IMR-90 (cell line): ENCODE measurements at regions not wholly inside any gene's neighbourhood (a gene's known extent, or its start where the extent isn't known, plus 50 kb on each side); places are given as distances from the start of the nearest gene placed in this dataset.

Experiments used
- ATAC-seq: fragments of 200-7000 bp; cut with Tn5 transposase; 2 replicates; pipeline ENCODE4 v1.9.1; 2020; ENCODE audit warnings: low read depth, mild to moderate bottlenecking, moderate library complexity
- BruUV-seq: library from RNA; stranded (reverse); fragments of 400-500 nt; replicated peaks from 2 replicates; lab custom pipeline; 2021; lab: Mats Ljungman, UMichigan
- CTCF ChIA-PET: fragments of 300-600 bp; formaldehyde crosslinking; extraction: SDS; loops from one replicate; lab custom pipeline; 2021; ENCODE audit warnings: antibody characterized with exemption; lab: Yijun Ruan, JAX
- POLR2A ChIA-PET: fragments of 300-600 bp; sonication (Branson Sonifier 250); formaldehyde crosslinking; loops from one replicate; lab custom pipeline; 2022; ENCODE audit warnings: antibody characterized with exemption; ENCODE audit not compliant: unreplicated experiment; lab: Charles Lee
- DNase-seq: peaks from one replicate; pipeline ENCODE4 v3.0.0; 2013
- H2AFZ ChIP-seq: replicated peaks from 2 replicates; pipeline ENCODE3; 2013; ENCODE audit warnings: low read length, mild to moderate bottlenecking; ENCODE audit not compliant: poor library complexity
- H2AK5ac ChIP-seq: 2 replicates; pipeline ENCODE4 v1.6.1; 2013; ENCODE audit warnings: low read depth, low read length, inconsistent platforms
- H2AK9ac ChIP-seq: replicated peaks from 2 replicates; pipeline ENCODE3; 2013; ENCODE audit warnings: mild to moderate bottlenecking, low read depth, low read length, moderate library complexity; ENCODE audit not compliant: poor library complexity
- H2BK120ac ChIP-seq: 2 replicates; pipeline ENCODE4 v1.6.1; 2013; ENCODE audit warnings: low read depth, low read length, inconsistent platforms
- H2BK15ac ChIP-seq: 3 replicates; pipeline ENCODE4 v1.6.1; 2013; ENCODE audit warnings: low read depth, low read length, inconsistent platforms
- H2BK20ac ChIP-seq: 2 replicates; pipeline ENCODE4 v1.6.1; 2013; ENCODE audit warnings: low read depth, mild to moderate bottlenecking, inconsistent platforms, low read length, moderate library complexity
- H2BK5ac ChIP-seq: 2 replicates; pipeline ENCODE4 v1.6.1; 2013; ENCODE audit warnings: mild to moderate bottlenecking, low read depth, low read length, inconsistent platforms; ENCODE audit not compliant: poor library complexity, severe bottlenecking
- H3K14ac ChIP-seq: replicated peaks from 2 replicates; pipeline ENCODE4 v1.6.1; 2013; ENCODE audit warnings: low read depth, low read length, inconsistent platforms
- H3K18ac ChIP-seq: 2 replicates; pipeline ENCODE4 v1.6.1; 2013; ENCODE audit warnings: low read depth, low read length, control low read depth
- H3K23ac ChIP-seq: 2 replicates; pipeline ENCODE4 v1.6.1; 2013; ENCODE audit warnings: low read depth, low read length, inconsistent platforms
- H3K27ac ChIP-seq: 2 replicates; pipeline ENCODE4 v1.5.1; 2013; ENCODE audit warnings: mild to moderate bottlenecking, control low read depth, low read length; ENCODE audit not compliant: insufficient read depth
- H3K27me3 ChIP-seq: 2 replicates; pipeline ENCODE4 v1.6.1; 2013; ENCODE audit warnings: low read length; ENCODE audit not compliant: control insufficient read depth, insufficient read depth
- H3K36me3 ChIP-seq: 2 replicates; pipeline ENCODE4 v1.6.1; 2013; ENCODE audit warnings: low read length, mixed read lengths; ENCODE audit not compliant: control insufficient read depth, insufficient read depth
- H3K4ac ChIP-seq: 2 replicates; pipeline ENCODE4 v1.6.1; 2013; ENCODE audit warnings: low read depth, low read length, inconsistent platforms
- H3K4me1 ChIP-seq: 2 replicates; pipeline ENCODE4 v1.6.1; 2013; ENCODE audit warnings: low read length, mixed read lengths; ENCODE audit not compliant: control insufficient read depth, insufficient read depth
- H3K4me2 ChIP-seq: 2 replicates; pipeline ENCODE4 v1.6.1; 2013; ENCODE audit warnings: low read depth, mild to moderate bottlenecking, control low read depth, low read length, moderate library complexity
- H3K4me3 ChIP-seq: 2 replicates; pipeline ENCODE4 v1.5.1; 2013; ENCODE audit warnings: low read depth, mild to moderate bottlenecking, control low read depth, low read length, moderate library complexity; ENCODE audit not compliant: insufficient read depth
- H3K56ac ChIP-seq: 2 replicates; pipeline ENCODE4 v1.6.1; 2013; ENCODE audit warnings: low read length, inconsistent platforms; ENCODE audit not compliant: insufficient read depth; ENCODE audit errors: extremely low read depth
- H3K79me1 ChIP-seq, 2 experiments: 2 replicates each; pipeline ENCODE4 v1.6.1; 2013; ENCODE audit warnings: low read length in 2 of 2, inconsistent platforms in 1 of 2, low read depth in 1 of 2
- H3K9ac ChIP-seq: 2 replicates; pipeline ENCODE4 v1.6.1; 2013; ENCODE audit warnings: low read depth, low read length, control low read depth
- H3K9me1 ChIP-seq: 2 replicates; pipeline ENCODE4 v1.6.1; 2013; ENCODE audit warnings: low read length, inconsistent platforms; ENCODE audit not compliant: insufficient read depth
- H3K9me3 ChIP-seq: 2 replicates; pipeline ENCODE4 v1.6.1; 2013; ENCODE audit warnings: low read length; ENCODE audit not compliant: control insufficient read depth, insufficient read depth
- H4K20me1 ChIP-seq: 2 replicates; pipeline ENCODE4 v1.6.1; 2013; ENCODE audit warnings: low read length, inconsistent platforms; ENCODE audit not compliant: insufficient read depth
- H4K5ac ChIP-seq: 2 replicates; pipeline ENCODE4 v1.6.1; 2013; ENCODE audit warnings: mild to moderate bottlenecking, low read depth, low read length, control low read depth
- H4K8ac ChIP-seq, 2 experiments: 2 replicates each; pipeline ENCODE4 v1.6.1; 2013; ENCODE audit warnings: low read depth in 2 of 2, low read length in 2 of 2, control low read depth in 1 of 2, inconsistent platforms in 1 of 2
- H4K91ac ChIP-seq: 2 replicates; pipeline ENCODE4 v1.6.1; 2013; ENCODE audit warnings: low read depth, low read length, inconsistent platforms; ENCODE audit not compliant: insufficient read depth
- BHLHE40 ChIP-seq: fragments of 150-350 bp; IDR thresholded peaks from 2 replicates; pipeline ENCODE4 v1.6.1; 2016; ENCODE audit warnings: mild to moderate bottlenecking, low read depth, low read length
- CEBPB ChIP-seq: IDR thresholded peaks from 2 replicates; pipeline ENCODE4 v1.6.1; 2012; ENCODE audit warnings: low read depth, low read length, improper control_type of control experiment
- CHD1 ChIP-seq: IDR thresholded peaks from 2 replicates; pipeline ENCODE4 v1.6.1; 2012; ENCODE audit warnings: low read depth, low read length, improper control_type of control experiment
- FOS ChIP-seq: fragments of 150-350 bp; IDR thresholded peaks from 2 replicates; pipeline ENCODE4 v1.6.1; 2016; ENCODE audit warnings: low read depth, low read length
- MAFK ChIP-seq: IDR thresholded peaks from 2 replicates; pipeline ENCODE4 v1.6.1; 2012; ENCODE audit warnings: low read depth, low read length, improper control_type of control experiment
- MAZ ChIP-seq: IDR thresholded peaks from 2 replicates; pipeline ENCODE4 v1.6.1; 2012; ENCODE audit warnings: low read depth, mild to moderate bottlenecking, low read length, improper control_type of control experiment, moderate library complexity, borderline replicate concordance
- NFE2L2 ChIP-seq: fragments of 150-350 bp; IDR thresholded peaks from 2 replicates; pipeline ENCODE4 v1.6.1; 2016; ENCODE audit warnings: low read depth, mild to moderate bottlenecking, low read length
- POLR2A ChIP-seq: IDR thresholded peaks from 2 replicates; pipeline ENCODE4 v1.6.1; 2012; ENCODE audit warnings: mild to moderate bottlenecking, low read depth, low read length
- RCOR1 ChIP-seq: IDR thresholded peaks from 2 replicates; pipeline ENCODE4 v1.6.1; 2012; ENCODE audit warnings: mild to moderate bottlenecking, low read length, improper control_type of control experiment; ENCODE audit not compliant: insufficient replicate concordance
- RFX5 ChIP-seq: IDR thresholded peaks from 2 replicates; pipeline ENCODE4 v1.8.0; 2012; ENCODE audit warnings: low read depth, mild to moderate bottlenecking, low read length, moderate library complexity
- WGBS, 2 experiments: methylation state at CpG; one replicate each; pipeline versions ENCODE4 v1.1.5 to v1.1.7; 2013; ENCODE audit warnings: missing lambda C conversion rate in 2 of 2; ENCODE audit not compliant: insufficient read length in 1 of 2; ENCODE audit errors: extremely low coverage in 2 of 2; 5-methylcytosine and 5-hydroxymethylcytosine counted together
- dilution Hi-C: fragments of 300-500 bp; cut with HindIII; formaldehyde crosslinking; loops from one replicate; pipeline ENCODE4 v1.14.3; 2018; ENCODE audit warnings: low sequenced_read_pairs; ENCODE audit not compliant: unreplicated experiment
- in situ Hi-C: fragments of 300-500 bp; cut with MboI; formaldehyde crosslinking; loops from 3 replicates; pipeline ENCODE4 v1.14.3; 2019; ENCODE audit warnings: low sequenced_read_pairs, inconsistent platforms, mixed read lengths
- intact Hi-C: fragments of 100-400 bp; cut with micrococcal nuclease; formaldehyde crosslinking; loops from 2 replicates; pipeline ENCODE4 v1.10.0; 2022
- TF ChIP-seq, protein P1 (sequence below): conservative IDR thresholded peaks from 2 replicates; pipeline ENCODE4 v1.5.1; 2012; ENCODE audit warnings: mild to moderate bottlenecking, low read depth, low read length, improper control_type of control experiment
- TF ChIP-seq, protein P2 (sequence below): fragments of 150-350 bp; IDR thresholded peaks from 2 replicates; pipeline ENCODE4 v1.6.1; 2017; ENCODE audit warnings: mild to moderate bottlenecking, antibody characterized with exemption, low read length, low read depth
- TF ChIP-seq, protein P3 (sequence below): fragments of 150-350 bp; IDR thresholded peaks from 2 replicates; pipeline ENCODE4 v1.6.1; 2016; ENCODE audit warnings: low read depth, mild to moderate bottlenecking, low read length, moderate library complexity, borderline replicate concordance

DNA sequence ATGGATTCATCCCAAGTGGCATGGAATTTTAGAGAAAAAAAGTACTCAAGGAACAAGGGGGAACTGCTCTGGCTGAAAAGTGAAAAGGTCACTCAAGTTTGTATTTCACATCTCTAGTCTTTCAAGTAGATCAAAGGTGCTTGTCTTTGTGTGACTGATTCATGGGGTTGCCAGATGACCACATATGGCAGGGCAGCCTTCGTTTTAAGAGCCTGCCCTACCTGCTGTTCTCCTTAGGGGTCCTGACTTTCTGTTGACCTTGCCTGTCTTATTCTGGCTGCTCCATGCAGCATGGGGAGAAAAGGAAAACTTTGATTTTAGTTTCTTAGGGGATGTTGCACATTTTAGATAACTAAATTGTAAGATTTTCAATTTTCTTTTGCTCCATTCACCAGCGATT, 877.7 kb downstream of the TLE1 start:
- Histone ChIP-seq H2BK15ac (no peak overlapping the region), H4K8ac (no peak overlapping the region), H4K91ac (no peak overlapping the region), H3K27me3 (no peaks in the 10 kb centered on the region), H3K9me3 (no peaks in the 10 kb centered on the region), H2AK5ac (no peak overlapping the region), H2AK9ac (no peak overlapping the region), H3K56ac (no peak overlapping the region), H3K4me2 (no peak overlapping the region), H3K4me3 (no peak overlapping the region), H3K23ac (no peak overlapping the region), H3K4ac (no peak overlapping the region), H2BK5ac (no peak overlapping the region), H3K18ac (peak overlapping the region; percentile 52; the same call in 1 of the 2 replicates), H3K14ac (no peak overlapping the region), H2BK120ac (no peak overlapping the region), H3K27ac (no peak overlapping the region), H2BK20ac (no peak overlapping the region), H4K5ac (no peak overlapping the region; the same call in 1 of the 2 replicates), H3K36me3 (no peaks in the 10 kb centered on the region), H3K79me1 (no peaks in the 10 kb centered on the region), H3K9ac (no peak overlapping the region), H4K20me1 (no peaks in the 10 kb centered on the region), H2AFZ (no peak overlapping the region), H3K9me1 (no peaks in the 10 kb centered on the region), H3K4me1 (peaks cover 7% of the 10 kb centered on the region; the same call in 1 of the 2 replicates)
- ATAC-seq (no peak), DNase-seq (no peak)
- in situ Hi-C loops = no loop called here
- dilution Hi-C loops = no loop called here
- ChIA-PET CTCF (interaction anchor here (0.6 kb wide), 1 partner anchor 1648 kb away, joined by 3 read pairs; no protein-coding TSS in a partner anchor), POLR2A (no interaction called here)
- no TSS peak for BruUV-seq
- TF ChIP-seq BHLHE40 (no peak), MAZ (no peak), NFE2L2 (no peak), RCOR1 (no peak), CEBPB (no peak), FOS (no peak), POLR2A (no peak), CHD1 (no peak), RFX5 (no peak), MAFK (no peak)
- TF ChIP-seq, protein P1, sequence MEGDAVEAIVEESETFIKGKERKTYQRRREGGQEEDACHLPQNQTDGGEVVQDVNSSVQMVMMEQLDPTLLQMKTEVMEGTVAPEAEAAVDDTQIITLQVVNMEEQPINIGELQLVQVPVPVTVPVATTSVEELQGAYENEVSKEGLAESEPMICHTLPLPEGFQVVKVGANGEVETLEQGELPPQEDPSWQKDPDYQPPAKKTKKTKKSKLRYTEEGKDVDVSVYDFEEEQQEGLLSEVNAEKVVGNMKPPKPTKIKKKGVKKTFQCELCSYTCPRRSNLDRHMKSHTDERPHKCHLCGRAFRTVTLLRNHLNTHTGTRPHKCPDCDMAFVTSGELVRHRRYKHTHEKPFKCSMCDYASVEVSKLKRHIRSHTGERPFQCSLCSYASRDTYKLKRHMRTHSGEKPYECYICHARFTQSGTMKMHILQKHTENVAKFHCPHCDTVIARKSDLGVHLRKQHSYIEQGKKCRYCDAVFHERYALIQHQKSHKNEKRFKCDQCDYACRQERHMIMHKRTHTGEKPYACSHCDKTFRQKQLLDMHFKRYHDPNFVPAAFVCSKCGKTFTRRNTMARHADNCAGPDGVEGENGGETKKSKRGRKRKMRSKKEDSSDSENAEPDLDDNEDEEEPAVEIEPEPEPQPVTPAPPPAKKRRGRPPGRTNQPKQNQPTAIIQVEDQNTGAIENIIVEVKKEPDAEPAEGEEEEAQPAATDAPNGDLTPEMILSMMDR = no peak
- TF ChIP-seq, protein P2, sequence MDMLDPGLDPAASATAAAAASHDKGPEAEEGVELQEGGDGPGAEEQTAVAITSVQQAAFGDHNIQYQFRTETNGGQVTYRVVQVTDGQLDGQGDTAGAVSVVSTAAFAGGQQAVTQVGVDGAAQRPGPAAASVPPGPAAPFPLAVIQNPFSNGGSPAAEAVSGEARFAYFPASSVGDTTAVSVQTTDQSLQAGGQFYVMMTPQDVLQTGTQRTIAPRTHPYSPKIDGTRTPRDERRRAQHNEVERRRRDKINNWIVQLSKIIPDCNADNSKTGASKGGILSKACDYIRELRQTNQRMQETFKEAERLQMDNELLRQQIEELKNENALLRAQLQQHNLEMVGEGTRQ = no peak
- TF ChIP-seq, protein P3, sequence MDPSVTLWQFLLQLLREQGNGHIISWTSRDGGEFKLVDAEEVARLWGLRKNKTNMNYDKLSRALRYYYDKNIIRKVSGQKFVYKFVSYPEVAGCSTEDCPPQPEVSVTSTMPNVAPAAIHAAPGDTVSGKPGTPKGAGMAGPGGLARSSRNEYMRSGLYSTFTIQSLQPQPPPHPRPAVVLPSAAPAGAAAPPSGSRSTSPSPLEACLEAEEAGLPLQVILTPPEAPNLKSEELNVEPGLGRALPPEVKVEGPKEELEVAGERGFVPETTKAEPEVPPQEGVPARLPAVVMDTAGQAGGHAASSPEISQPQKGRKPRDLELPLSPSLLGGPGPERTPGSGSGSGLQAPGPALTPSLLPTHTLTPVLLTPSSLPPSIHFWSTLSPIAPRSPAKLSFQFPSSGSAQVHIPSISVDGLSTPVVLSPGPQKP = no peak
- WGBS, 2 experiments = no CpG with 5 or more reads among the region's 2 CpGs
- intact Hi-C loops = no loop called here
